CD8-positive, alpha-beta memory T cell (primary cell): ENCODE measurements at regions not wholly inside any gene's neighbourhood (a gene's known extent, or its start where the extent isn't known, plus 50 kb on each side); places are given as distances from the start of the nearest gene placed in this dataset.

Experiments used
- CTCF ChIA-PET: fragments of 350-600 bp; sonication (Branson Sonifier 250); formaldehyde crosslinking; loops from one replicate; lab custom pipeline; 2021; ENCODE audit warnings: antibody characterized with exemption; lab: Charles Lee
- POLR2A ChIA-PET: fragments of 350-600 bp; sonication (Branson Sonifier 250); formaldehyde crosslinking; loops from one replicate; lab custom pipeline; 2021; ENCODE audit warnings: antibody characterized with exemption; lab: Charles Lee
- DNase-seq, 5 donors: peaks; one replicate each; pipeline versions ENCODE4 v3.0.0 to v3.0.0-alpha.2; 2020 to 2022; ENCODE audit warnings: mixed read lengths in 1 of 5
- H3K27ac ChIP-seq: one replicate; pipeline ENCODE4 v1.7.0; 2013; ENCODE audit warnings: low read depth, mild to moderate bottlenecking, low read length, moderate library complexity
- H3K27me3 ChIP-seq: 2 replicates; pipeline ENCODE4 v1.7.0; 2013; ENCODE audit warnings: low read length, mild to moderate bottlenecking; ENCODE audit not compliant: insufficient read depth, poor library complexity, severe bottlenecking
- H3K36me3 ChIP-seq: 2 replicates; pipeline ENCODE4 v1.7.0; 2013; ENCODE audit warnings: mild to moderate bottlenecking, low read length, moderate library complexity; ENCODE audit not compliant: insufficient read depth
- H3K4me1 ChIP-seq: 2 replicates; pipeline ENCODE4 v1.7.0; 2013; ENCODE audit warnings: mild to moderate bottlenecking, low read length, moderate library complexity; ENCODE audit not compliant: insufficient read depth
- H3K4me3 ChIP-seq: 2 replicates; pipeline ENCODE4 v1.7.0; 2013; ENCODE audit warnings: mild to moderate bottlenecking, low read length
- H3K9me3 ChIP-seq: 2 replicates; pipeline ENCODE4 v1.7.0; 2013; ENCODE audit warnings: mild to moderate bottlenecking, low read length
- H3K27ac Mint-ChIP-seq, 8 donors: one replicate each; pipeline ENCODE4 v1.8.0; 2020 to 2021; ENCODE audit warnings: mixed read lengths in 8 of 8, mild to moderate bottlenecking in 6 of 8, inconsistent platforms in 3 of 8, moderate library complexity in 3 of 8
- H3K27me3 Mint-ChIP-seq, 2 donors: one replicate each; pipeline ENCODE4 v1.8.0; 2020 to 2021; ENCODE audit warnings: mixed read lengths in 2 of 2, mild to moderate bottlenecking in 1 of 2, moderate library complexity in 1 of 2
- H3K36me3 Mint-ChIP-seq, 3 donors: one replicate each; pipeline ENCODE4 v1.8.0; 2020 to 2021; ENCODE audit warnings: mixed read lengths in 3 of 3, inconsistent platforms in 1 of 3, mild to moderate bottlenecking in 1 of 3
- H3K4me1 Mint-ChIP-seq, 3 donors: one replicate each; pipeline ENCODE4 v1.8.0; 2020 to 2021; ENCODE audit warnings: mixed read lengths in 3 of 3, inconsistent platforms in 1 of 3, mild to moderate bottlenecking in 1 of 3
- H3K4me3 Mint-ChIP-seq, 7 donors: one replicate each; pipeline ENCODE4 v1.8.0; 2020 to 2021; ENCODE audit warnings: mixed read lengths in 7 of 7, mild to moderate bottlenecking in 6 of 7, moderate library complexity in 4 of 7, inconsistent platforms in 2 of 7
- H3K9me3 Mint-ChIP-seq, 5 donors: one replicate each; pipeline ENCODE4 v1.8.0; 2020 to 2022; ENCODE audit warnings: mixed read lengths in 5 of 5, mild to moderate bottlenecking in 3 of 5, moderate library complexity in 2 of 5, inconsistent platforms in 1 of 5

DNA sequence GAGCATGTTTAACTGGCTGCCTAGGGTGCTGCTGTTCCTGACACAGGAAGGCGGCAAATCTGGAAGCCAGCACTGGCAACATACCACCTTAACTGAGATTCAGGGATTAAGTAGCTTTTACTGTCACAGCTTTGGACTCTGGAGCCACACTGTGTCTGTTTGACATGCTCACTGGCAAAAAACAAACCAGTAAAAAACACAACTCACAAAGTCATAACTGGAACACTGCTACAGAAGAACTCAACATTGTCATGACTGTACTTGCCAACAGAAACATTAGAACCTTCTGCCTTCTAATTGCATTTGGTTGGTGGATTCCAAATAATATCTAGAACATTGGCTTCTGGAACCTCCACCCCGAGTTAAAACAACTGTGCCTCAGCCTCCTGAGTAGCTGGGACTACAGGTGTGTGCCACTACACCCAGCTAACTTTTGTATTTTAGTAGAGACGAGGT lies 117.6 kb downstream of the TTC6 start:
- Histone ChIP-seq H3K4me1 (no peaks in the 10 kb centered on the region), H3K9me3 (no peaks in the 10 kb centered on the region), H3K27ac (no peak overlapping the region), H3K27me3 (no peaks in the 10 kb centered on the region), H3K4me3 (no peak overlapping the region), H3K36me3 (no peaks in the 10 kb centered on the region)
- Mint-ChIP-seq H3K27ac (no peak overlapping the region), H3K9me3 (peaks cover 0 to 13% (median 4%) of the 10 kb centered on the region in 5 donors), H3K4me3 (no peak overlapping the region), H3K36me3 (peaks cover 0 to 1% (median 0%) of the 10 kb centered on the region in 3 donors), H3K4me1 (no peaks in the 10 kb centered on the region), H3K27me3 (no peaks in the 10 kb centered on the region)
- DNase-seq: no peak
- POLR2A ChIA-PET: no interaction called here
- CTCF ChIA-PET: no interaction called here

DNA sequence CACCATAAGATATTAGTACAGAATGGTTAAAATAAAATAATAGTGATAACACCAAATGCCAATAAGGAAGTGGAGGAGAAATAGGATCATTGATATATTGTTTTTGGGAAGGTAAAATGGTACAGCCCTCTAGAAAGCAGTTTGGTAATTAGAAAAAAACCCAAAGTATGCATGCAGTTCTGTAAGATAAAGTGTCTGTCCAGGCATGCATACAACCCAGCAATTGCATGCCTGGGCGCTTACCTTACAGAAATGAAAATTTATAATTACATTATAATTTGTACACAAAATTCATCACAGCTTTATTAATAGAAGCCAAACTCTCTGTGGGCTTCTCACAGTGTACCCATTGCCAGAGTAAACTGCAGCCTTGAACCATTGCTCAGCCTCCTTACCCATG lies 124.7 kb downstream of the TTC6 start:
- Histone ChIP-seq H3K9me3 (no peaks in the 10 kb centered on the region), H3K27me3 (no peaks in the 10 kb centered on the region), H3K27ac (no peak overlapping the region), H3K36me3 (no peaks in the 10 kb centered on the region), H3K4me1 (no peaks in the 10 kb centered on the region), H3K4me3 (no peak overlapping the region)
- Mint-ChIP-seq H3K9me3 (peaks cover 0 to 34% (median 0%) of the 10 kb centered on the region in 5 donors), H3K4me1 (no peaks in the 10 kb centered on the region), H3K36me3 (no peaks in the 10 kb centered on the region), H3K27me3 (no peaks in the 10 kb centered on the region), H3K4me3 (no peak overlapping the region), H3K27ac (no peak overlapping the region)
- POLR2A ChIA-PET: no interaction called here
- CTCF ChIA-PET: no interaction called here
- DNase-seq: no peak

GRCh38 chr14:37721976-37722659 lies 126.7 kb downstream of the TTC6 start:
- Histone ChIP-seq H3K4me3 (no peak overlapping the region), H3K27ac (no peak overlapping the region), H3K9me3 (no peaks in the 10 kb centered on the region), H3K4me1 (no peaks in the 10 kb centered on the region), H3K27me3 (no peaks in the 10 kb centered on the region), H3K36me3 (no peaks in the 10 kb centered on the region)
- DNase-seq: no peak
- no peaks in the 10 kb centered on the region for H3K27me3 Mint-ChIP-seq
- peaks cover 0 to 25% (median 0%) of the 10 kb centered on the region in 5 donors for H3K9me3 Mint-ChIP-seq
- H3K36me3 Mint-ChIP-seq: no peaks in the 10 kb centered on the region
- H3K4me3 Mint-ChIP-seq: no peak overlapping the region
- no peaks in the 10 kb centered on the region for H3K4me1 Mint-ChIP-seq
- CTCF ChIA-PET: no interaction called here
- POLR2A ChIA-PET: no interaction called here
- no peak overlapping the region for H3K27ac Mint-ChIP-seq

DNA sequence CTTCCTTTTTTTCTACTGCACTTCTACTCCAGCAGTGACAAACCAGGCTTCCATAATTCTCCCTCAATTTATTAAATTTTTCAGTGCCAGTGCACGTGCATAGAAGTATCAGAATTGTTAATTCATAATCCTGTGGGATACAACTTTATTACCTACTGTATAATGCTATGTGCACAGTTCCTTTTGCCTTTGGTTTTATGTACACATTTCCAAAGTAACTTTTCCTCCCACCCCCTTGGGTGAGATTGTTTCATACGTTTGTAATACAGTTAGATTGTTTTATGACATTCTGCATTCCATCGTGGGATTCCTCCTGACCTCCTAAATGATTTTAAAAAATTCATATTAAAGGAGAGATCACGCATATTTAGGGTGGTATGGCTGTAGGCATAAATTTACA lies 128.1 kb downstream of the TTC6 start:
- H3K36me3 Mint-ChIP-seq: no peaks in the 10 kb centered on the region
- no peak overlapping the region for H3K27ac Mint-ChIP-seq
- no peak overlapping the region for H3K4me3 Mint-ChIP-seq
- H3K27ac ChIP-seq: no peak overlapping the region
- H3K27me3 ChIP-seq: no peaks in the 10 kb centered on the region
- H3K4me1 ChIP-seq: no peaks in the 10 kb centered on the region
- no peaks in the 10 kb centered on the region for H3K27me3 Mint-ChIP-seq
- ChIA-PET POLR2A (no interaction called here), CTCF (no interaction called here)
- no peak for DNase-seq
- no peak overlapping the region for H3K4me3 ChIP-seq
- H3K4me1 Mint-ChIP-seq: no peaks in the 10 kb centered on the region
- H3K36me3 ChIP-seq: no peaks in the 10 kb centered on the region
- no peaks in the 10 kb centered on the region for H3K9me3 ChIP-seq
- H3K9me3 Mint-ChIP-seq: peaks cover 0 to 20% (median 0%) of the 10 kb centered on the region in 5 donors

DNA sequence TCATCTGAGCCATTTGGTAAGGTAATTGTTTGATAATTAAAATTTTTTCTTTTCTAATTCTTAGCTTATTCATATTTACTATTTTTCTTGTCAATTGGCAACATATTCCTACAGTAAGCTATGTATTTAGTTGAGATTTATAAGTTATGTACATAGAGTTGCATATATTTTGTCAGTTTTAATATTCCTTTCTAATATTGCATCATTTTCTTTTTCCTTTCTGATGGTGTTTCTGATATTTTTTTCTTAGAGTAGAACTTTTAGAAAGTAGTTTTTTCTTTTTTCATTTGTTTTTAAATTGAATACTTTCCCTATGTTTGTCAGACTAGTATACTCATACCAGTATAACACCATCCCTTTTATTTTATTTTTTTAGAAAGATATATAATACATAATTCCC lies 131.3 kb downstream of the TTC6 start:
- ChIA-PET POLR2A (no interaction called here), CTCF (no interaction called here)
- Mint-ChIP-seq H3K36me3 (no peaks in the 10 kb centered on the region), H3K9me3 (peaks cover 0 to 11% (median 3%) of the 10 kb centered on the region in 5 donors), H3K4me3 (no peak overlapping the region), H3K4me1 (no peaks in the 10 kb centered on the region), H3K27me3 (no peaks in the 10 kb centered on the region), H3K27ac (no peak overlapping the region)
- no peaks in the 10 kb centered on the region for H3K27me3 ChIP-seq
- H3K4me1 ChIP-seq: no peaks in the 10 kb centered on the region
- H3K27ac ChIP-seq: no peak overlapping the region
- H3K36me3 ChIP-seq: no peaks in the 10 kb centered on the region
- no peak overlapping the region for H3K4me3 ChIP-seq
- no peaks in the 10 kb centered on the region for H3K9me3 ChIP-seq
- no peak for DNase-seq

GRCh38 chr14:37729218-37729617 lies 133.8 kb downstream of the TTC6 start:
- no peak overlapping the region for H3K27ac Mint-ChIP-seq
- H3K36me3 Mint-ChIP-seq: no peaks in the 10 kb centered on the region
- Histone ChIP-seq H3K36me3 (no peaks in the 10 kb centered on the region), H3K4me3 (no peak overlapping the region), H3K9me3 (no peaks in the 10 kb centered on the region), H3K27ac (no peak overlapping the region), H3K27me3 (no peaks in the 10 kb centered on the region), H3K4me1 (no peaks in the 10 kb centered on the region)
- no peak overlapping the region for H3K4me3 Mint-ChIP-seq
- no peak for DNase-seq
- ChIA-PET CTCF (no interaction called here), POLR2A (no interaction called here)
- no peaks in the 10 kb centered on the region for H3K27me3 Mint-ChIP-seq
- peaks cover 0 to 6% (median 5%) of the 10 kb centered on the region in 5 donors for H3K9me3 Mint-ChIP-seq
- H3K4me1 Mint-ChIP-seq: no peaks in the 10 kb centered on the region

- H3K27me3 ChIP-seq: no peaks in the 10 kb centered on the region
- Mint-ChIP-seq H3K4me3 (no peak overlapping the region), H3K4me1 (no peaks in the 10 kb centered on the region), H3K9me3 (peaks cover 0 to 5% (median 0%) of the 10 kb centered on the region in 5 donors), H3K36me3 (no peaks in the 10 kb centered on the region), H3K27ac (no peak overlapping the region), H3K27me3 (no peaks in the 10 kb centered on the region)
- H3K27ac ChIP-seq: no peak overlapping the region
- DNase-seq: no peak
- no peak overlapping the region for H3K4me3 ChIP-seq
- H3K4me1 ChIP-seq: no peaks in the 10 kb centered on the region
- CTCF ChIA-PET: no interaction called here
- H3K9me3 ChIP-seq: no peaks in the 10 kb centered on the region
- H3K36me3 ChIP-seq: no peaks in the 10 kb centered on the region
- POLR2A ChIA-PET: no interaction called here
Measured at GRCh38 chr14:37731094-37731493, 135.7 kb downstream of the TTC6 start.

DNA sequence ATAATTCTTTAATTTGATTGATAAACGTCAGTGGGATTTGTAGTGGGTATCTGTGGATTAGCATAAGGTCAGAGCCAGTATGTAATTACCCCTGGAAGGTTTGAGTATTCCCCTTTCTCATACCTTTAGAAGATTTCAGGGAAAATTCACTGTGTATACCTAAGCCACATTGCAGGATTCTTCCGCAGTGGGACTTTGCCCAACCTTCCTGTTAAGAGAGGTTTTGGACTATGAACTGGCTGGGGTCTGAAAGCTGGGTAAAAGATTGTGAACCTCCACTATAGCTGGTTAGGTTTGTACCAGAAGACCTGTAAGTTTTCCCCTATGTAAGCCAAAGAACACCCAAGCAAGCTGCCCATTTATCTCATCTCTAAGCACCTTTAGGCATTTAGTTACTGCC lies 150.2 kb downstream of the TTC6 start:
- H3K36me3 ChIP-seq: no peaks in the 10 kb centered on the region
- Mint-ChIP-seq H3K4me1 (no peaks in the 10 kb centered on the region), H3K36me3 (no peaks in the 10 kb centered on the region), H3K9me3 (peaks cover 0 to 10% (median 4%) of the 10 kb centered on the region in 5 donors), H3K27me3 (no peaks in the 10 kb centered on the region), H3K4me3 (no peak overlapping the region), H3K27ac (no peak overlapping the region)
- DNase-seq: no peak
- no peaks in the 10 kb centered on the region for H3K27me3 ChIP-seq
- no peaks in the 10 kb centered on the region for H3K4me1 ChIP-seq
- POLR2A ChIA-PET: no interaction called here
- H3K27ac ChIP-seq: no peak overlapping the region
- CTCF ChIA-PET: no interaction called here
- no peak overlapping the region for H3K4me3 ChIP-seq
- H3K9me3 ChIP-seq: no peaks in the 10 kb centered on the region
